GM19239 (cell line): ENCODE measurements at regions not wholly inside any gene's neighbourhood (a gene's known extent, or its start where the extent isn't known, plus 50 kb on each side); places are given as distances from the start of the nearest gene placed in this dataset.

Experiments used
- DNase-seq: peaks from one replicate; pipeline ENCODE4 v3.0.0; 2011; ENCODE audit warnings: low spot score; ENCODE audit not compliant: insufficient read length
- FAIRE-seq: peaks from 2 replicates; lab custom pipeline; 2011; peaks lifted over from hg19 to GRCh38; lab: Jason Lieb, UNC

GRCh38 chr18:29009250-29009803 lies 832.4 kb upstream of the CDH2 start:
- DNase-seq: no peak
- FAIRE-seq: no peak

- FAIRE-seq (no peak), DNase-seq (no peak)
Measured at GRCh38 chr18:29008809-29009208, 831.9 kb upstream of the CDH2 start.

GRCh38 chr18:29007986-29008654 lies 831.2 kb upstream of the CDH2 start:
- FAIRE-seq (no peak), DNase-seq (no peak)

GRCh38 chr18:29004921-29005320 lies 828.0 kb upstream of the CDH2 start:
- FAIRE-seq (no peak), DNase-seq (no peak)

- DNase-seq: no peak
- FAIRE-seq: no peak
Measured at GRCh38 chr18:29003194-29003593, 826.3 kb upstream of the CDH2 start.

GRCh38 chr18:29002747-29003146 lies 825.8 kb upstream of the CDH2 start:
- no peak for FAIRE-seq

GRCh38 chr18:28999726-29000125 lies 822.8 kb upstream of the CDH2 start:
- FAIRE-seq: no peak
- DNase-seq: no peak

More at GRCh38 chr18:29002747-29003146, 825.8 kb upstream of the CDH2 start:
- DNase-seq: no peak

- FAIRE-seq (no peak), DNase-seq (no peak)
Measured at GRCh38 chr18:28995319-28995718, 818.4 kb upstream of the CDH2 start.

- no peak for FAIRE-seq
- DNase-seq: no peak
Measured at GRCh38 chr18:28984731-28985130, 807.8 kb upstream of the CDH2 start.

- DNase-seq: no peak
- FAIRE-seq: no peak
Measured at GRCh38 chr18:28974504-28974903, 797.6 kb upstream of the CDH2 start.

GRCh38 chr18:28973324-28973723 lies 796.4 kb upstream of the CDH2 start:
- FAIRE-seq (no peak), DNase-seq (no peak)

- DNase-seq (no peak), FAIRE-seq (no peak)
Measured at GRCh38 chr18:28972333-28972907, 795.5 kb upstream of the CDH2 start.

- FAIRE-seq (no peak), DNase-seq (no peak)
Measured at GRCh38 chr18:28963481-28963880, 786.6 kb upstream of the CDH2 start.

GRCh38 chr18:28961669-28962228 lies 784.8 kb upstream of the CDH2 start:
- DNase-seq (no peak), FAIRE-seq (no peak)

GRCh38 chr18:28960146-28960545 lies 783.2 kb upstream of the CDH2 start:
- no peak for FAIRE-seq
- no peak for DNase-seq

- FAIRE-seq: no peak
Measured at GRCh38 chr18:28952339-28952738, 775.4 kb upstream of the CDH2 start.

GRCh38 chr18:28947900-28948299 lies 771.0 kb upstream of the CDH2 start:
- no peak for FAIRE-seq

More at GRCh38 chr18:28952339-28952738, 775.4 kb upstream of the CDH2 start:
- no peak for DNase-seq

GRCh38 chr18:28946471-28946870 lies 769.5 kb upstream of the CDH2 start:
- no peak for FAIRE-seq
- no peak for DNase-seq

More at GRCh38 chr18:28947900-28948299, 771.0 kb upstream of the CDH2 start:
- DNase-seq: no peak

- no peak for DNase-seq
- no peak for FAIRE-seq
Measured at GRCh38 chr18:28922936-28923335, 746.0 kb upstream of the CDH2 start.

- DNase-seq (no peak), FAIRE-seq (no peak)
Measured at GRCh38 chr18:28916456-28916855, 739.5 kb upstream of the CDH2 start.

GRCh38 chr18:28905509-28905908 lies 728.6 kb upstream of the CDH2 start:
- FAIRE-seq: no peak
- DNase-seq: no peak
